GM04504 (cell line): ENCODE measurements at regions not wholly inside any gene's neighbourhood (a gene's known extent, or its start where the extent isn't known, plus 50 kb on each side); places are given as distances from the start of the nearest gene placed in this dataset.

ENCODE experiments used
- DNase-seq: peaks from one replicate; pipeline ENCODE4 v3.0.0-alpha.2; 2012; ENCODE audit warnings: low read depth

GRCh38 chr2:52934920-52935640 is 832.5 kb upstream of the CHAC2 start:
- no peak for DNase-seq

DNA sequence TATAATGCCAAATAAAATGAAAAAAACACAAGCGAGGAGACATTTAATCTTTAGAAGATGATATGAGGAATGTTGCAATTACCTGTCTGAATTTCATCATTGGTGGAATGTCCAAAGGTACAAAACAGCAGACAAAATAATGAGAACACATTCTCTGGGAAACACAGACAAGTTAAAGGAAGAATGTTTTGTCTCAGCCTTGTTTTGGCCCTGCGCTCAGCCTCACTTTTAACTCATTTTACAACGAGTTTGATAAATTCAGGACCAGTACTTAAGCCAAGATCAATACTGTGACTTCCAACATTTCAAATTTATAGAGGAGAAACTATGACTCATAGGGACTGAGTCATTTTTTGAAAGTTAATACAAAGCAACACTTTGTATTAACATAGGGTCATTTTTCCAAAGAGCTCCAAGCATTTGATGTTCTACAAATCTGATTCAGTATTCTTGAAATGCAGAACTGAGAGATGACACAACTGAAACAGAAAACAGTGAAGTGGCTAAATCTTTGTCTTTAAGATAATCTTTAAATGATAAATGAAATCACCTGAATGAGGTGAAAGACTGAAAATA is 833.2 kb upstream of the CHAC2 start:
- DNase-seq = no peak

GRCh38 chr2:52933878-52934277 is 833.7 kb upstream of the CHAC2 start:
- DNase-seq = no peak

DNA sequence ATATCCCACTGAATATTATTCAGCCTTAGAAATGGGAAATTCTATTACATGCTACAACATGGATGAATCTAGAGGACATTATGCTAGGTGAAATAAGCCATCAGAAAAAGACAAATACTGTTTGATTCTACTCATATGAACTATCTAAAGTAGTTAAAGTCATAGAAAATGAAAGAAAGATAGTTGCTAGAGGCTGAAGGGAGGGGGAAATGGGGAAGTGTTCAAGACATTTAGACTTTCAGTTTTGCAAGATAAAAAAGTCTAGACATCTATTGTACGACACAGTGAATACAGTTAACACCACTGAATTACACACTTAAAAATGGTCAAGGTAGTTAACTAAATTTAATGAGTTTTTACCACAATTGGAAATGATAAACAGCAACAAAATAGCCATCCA is 835.9 kb upstream of the CHAC2 start:
- DNase-seq = no peak

DNA sequence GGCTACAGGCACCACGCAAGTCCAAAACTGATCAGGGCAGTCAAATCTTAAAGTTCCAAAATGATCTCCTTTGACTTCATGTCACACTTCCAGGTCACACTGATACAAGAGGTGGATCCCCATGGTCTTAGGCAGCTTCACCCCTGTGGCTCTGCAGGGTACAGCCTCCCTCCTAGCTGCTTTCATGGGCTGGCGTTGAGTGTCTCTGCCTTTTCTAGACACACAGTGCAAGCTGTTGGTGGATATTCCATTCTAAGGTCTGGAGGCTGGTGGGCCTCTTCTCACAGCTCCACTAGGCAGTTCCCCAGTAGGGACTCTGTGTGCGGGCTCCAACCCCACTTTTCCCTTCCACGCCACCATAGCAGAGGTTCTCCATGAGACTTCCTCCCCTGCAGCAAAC is 838.2 kb upstream of the CHAC2 start:
- DNase-seq = no peak

GRCh38 chr2:52919673-52920072 is 847.9 kb upstream of the CHAC2 start:
- no peak for DNase-seq

DNA sequence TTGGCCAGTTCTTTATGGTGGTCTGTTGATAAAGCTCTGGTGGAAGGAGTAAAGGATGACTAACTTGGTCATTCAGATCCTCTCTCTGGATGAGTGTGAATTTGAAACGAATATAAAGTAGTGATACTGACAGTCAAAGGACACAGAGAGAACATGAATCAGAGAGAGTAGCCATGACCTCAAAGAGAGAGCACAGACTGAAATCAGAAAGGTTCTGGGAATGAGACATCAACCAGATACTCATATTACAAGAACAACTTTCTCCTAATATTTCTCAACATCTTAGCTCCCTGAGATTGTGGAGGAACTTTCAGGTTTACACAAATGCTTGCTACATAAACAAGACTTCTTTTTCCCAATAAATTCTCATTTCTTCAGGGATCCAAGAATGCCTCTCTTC is 849.1 kb upstream of the CHAC2 start:
- no peak for DNase-seq

DNA sequence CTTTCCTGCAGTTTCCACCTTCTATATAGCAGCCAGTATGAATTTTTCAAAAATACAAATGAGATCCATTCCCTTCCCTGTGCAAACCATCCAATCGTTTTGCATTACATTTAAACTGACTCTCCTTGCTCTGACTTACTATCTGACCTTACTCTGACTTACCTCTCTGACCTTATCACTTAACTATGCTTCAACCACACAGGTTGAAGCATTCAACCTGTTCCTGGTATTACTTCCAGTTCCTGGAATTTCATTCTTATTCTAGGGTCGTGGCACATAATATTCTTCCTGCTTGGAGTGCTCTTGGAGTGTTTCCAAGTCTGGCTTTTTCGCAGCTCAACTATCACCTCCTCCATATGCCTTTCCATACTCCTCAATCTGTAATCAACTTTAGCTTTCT is 850.6 kb upstream of the CHAC2 start:
- DNase-seq = no peak

DNA sequence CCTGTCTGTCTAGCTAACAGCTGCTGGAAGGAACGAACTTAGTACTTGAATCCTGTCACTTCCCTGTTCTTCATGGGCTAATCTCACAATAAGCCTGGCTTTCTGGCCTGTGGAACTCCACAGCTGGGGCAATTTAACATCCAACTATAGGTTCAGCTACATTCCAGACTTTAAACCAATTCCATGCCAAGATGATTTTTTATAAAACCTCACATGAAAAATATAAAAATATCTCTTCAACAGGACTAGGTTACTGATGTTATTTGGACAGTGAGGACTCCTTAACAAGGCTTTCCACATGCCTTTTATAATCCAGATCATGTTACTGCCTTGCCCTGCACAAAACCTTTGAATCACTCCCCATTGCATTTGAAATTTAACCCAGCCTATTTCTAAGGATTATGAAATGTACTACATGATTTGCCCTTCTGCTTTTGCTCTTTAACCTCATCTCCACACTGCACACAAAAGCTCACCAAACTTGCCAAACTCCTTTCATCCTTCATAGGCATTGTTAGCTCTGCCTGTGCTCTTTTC is 863.2 kb upstream of the CHAC2 start:
- DNase-seq = no peak

DNA sequence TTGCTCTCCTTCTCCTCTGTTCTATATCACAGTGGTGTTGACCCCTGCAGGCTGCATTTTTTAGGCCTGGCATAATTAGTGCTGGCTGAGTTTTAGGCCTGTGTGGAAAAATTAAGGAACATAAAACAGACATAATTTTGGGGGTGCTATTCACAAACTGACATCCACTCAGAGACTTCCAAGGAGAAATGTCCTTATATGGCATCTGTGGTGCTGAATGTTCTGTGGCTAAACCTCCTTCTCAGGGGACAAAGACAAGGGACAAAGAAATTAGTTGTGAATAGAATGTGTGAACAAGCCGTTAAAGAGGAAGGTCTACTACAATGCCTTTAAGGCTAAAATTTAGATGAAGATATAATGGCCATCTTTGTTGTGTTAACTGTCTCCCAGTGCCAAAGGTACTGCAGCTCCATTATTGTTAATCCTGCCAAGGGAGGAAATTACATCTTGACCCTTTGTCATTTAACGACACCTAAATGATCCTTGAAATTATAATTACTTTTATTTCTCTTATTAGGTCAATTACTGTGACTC is 870.0 kb upstream of the CHAC2 start:
- DNase-seq = no peak

GRCh38 chr2:52895726-52896340 is 871.8 kb upstream of the CHAC2 start:
- no peak for DNase-seq

GRCh38 chr2:52886556-52886955 is 881.0 kb upstream of the CHAC2 start:
- no peak for DNase-seq

GRCh38 chr2:52884761-52885352 is 882.7 kb upstream of the CHAC2 start:
- DNase-seq = no peak

GRCh38 chr2:52882974-52883373 is 884.6 kb upstream of the CHAC2 start:
- no peak for DNase-seq

DNA sequence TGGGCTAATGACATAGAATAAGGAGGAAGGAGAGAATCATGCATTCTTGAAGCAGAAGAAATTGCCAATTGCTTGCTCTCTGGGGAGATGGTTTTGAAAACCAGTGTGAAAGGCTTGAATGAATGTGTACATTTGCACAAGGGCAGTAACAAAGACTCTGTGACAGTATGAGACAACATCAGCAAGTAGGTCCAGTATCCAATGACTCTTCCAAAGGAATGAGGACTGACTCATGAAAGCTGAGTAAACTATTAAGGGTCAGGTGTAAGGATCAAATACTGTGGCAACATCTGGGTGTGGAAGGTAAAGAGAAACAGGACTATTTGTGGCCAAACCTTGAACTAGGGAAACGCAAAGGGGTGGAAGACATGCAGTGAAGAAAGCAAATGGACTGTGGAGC is 886.0 kb upstream of the CHAC2 start:
- no peak for DNase-seq

DNA sequence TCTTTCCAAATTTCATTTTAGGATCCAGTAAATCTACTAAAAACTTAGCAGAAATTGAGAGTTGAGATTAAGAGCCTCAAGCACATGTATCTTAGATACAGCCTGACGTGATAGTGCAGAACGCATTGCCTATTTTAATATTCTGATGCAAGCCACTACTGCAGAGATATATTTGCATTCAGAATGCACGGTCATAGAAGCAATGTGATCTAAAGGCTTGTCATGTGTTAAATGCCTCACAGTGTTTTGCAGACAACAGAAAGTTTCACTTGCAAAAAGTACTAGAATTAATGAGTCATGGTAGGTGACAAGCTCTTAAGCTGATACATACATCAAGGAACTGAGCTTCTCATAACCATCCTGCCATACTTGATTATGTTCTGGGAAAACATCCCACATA is 886.7 kb upstream of the CHAC2 start:
- no peak for DNase-seq

DNA sequence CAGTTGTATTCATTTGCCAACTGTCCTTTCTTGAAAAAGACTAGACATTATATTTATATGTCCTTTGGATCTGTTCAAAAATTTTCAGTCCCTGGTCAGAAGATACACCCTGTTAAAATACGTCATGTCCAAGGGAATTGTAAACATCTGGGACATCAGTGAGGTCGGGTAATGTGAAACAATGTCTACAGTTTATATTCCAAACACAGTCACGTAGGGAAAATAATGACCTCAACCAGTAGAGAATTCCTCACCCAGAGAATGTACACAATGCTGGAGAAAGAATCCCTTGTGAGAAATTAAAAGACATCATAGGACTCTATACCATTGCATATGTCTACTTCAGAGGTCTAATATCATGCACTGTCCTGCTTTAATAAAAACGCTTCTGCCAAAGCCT is 888.0 kb upstream of the CHAC2 start:
- no peak for DNase-seq

- DNase-seq = no peak
Measured at GRCh38 chr2:52877703-52878102, 889.9 kb upstream of the CHAC2 start.

DNA sequence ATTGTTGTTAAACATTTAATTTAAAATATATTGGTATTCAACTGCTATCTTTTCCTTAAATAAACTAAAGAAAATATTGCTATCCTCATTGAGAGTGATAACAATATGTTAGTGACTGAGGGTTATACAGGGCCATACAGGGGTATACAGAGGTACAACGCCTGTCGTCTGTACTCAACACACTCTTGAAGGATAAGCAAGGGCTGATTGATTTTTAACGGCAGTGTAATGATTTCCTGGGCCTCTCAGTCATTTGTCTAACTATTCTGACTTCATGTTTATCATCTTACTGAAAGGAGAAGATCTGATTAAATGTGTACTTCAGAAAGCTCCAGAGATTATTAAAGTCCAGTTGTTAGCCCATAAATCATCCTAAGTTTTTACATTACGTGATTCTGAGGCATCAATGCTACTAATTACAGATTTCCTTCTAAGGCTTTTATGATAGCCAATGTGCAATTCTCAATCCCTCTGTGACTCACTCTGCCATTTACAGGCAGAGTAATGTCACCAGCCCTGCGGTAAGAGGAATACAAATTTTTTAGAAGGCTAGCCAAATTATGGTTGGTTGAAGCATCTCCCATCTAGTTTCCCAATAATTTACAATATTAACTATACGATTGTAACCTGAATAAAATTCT is 893.0 kb upstream of the CHAC2 start:
- no peak for DNase-seq

GRCh38 chr2:52862801-52863200 is 904.8 kb upstream of the CHAC2 start:
- no peak for DNase-seq

DNA sequence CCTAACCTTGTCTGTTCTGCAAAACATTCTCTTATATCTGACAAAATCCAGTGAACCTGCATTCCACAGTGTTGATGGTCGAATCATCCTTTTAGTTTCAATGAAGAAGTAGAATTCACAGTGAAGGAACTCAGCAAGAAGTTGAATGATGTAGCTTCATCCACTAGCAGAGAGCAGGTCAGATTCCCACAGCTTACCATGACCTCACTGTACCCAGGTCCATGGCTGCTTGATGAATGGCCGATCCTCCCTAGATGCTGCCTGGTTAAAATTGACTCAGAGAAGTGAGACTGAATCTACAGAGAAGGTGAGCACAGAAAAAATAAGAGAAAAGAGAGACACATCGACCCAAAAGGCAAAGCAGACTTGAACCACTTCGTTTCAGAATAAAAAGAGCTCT is 906.0 kb upstream of the CHAC2 start:
- DNase-seq = no peak

DNA sequence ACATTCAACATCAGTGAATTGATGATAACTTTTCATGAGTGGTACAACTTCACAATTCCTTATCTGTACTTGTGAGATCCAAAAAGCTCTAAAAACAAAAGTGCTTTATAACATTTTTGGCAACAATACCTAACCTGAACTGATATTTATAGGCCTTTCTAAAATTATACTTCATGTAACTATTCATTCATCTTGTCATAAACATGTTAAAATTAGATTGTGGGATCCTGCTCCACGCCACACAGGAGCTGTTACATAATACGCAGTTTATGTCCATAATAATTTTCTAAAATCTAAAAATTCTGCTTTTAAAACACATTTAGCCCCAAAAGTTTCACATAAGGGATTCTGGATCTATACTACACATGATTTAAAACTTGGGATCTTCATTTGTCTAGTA is 908.5 kb upstream of the CHAC2 start:
- no peak for DNase-seq
